ENCODE measurements at regions not wholly inside any gene's neighbourhood (a gene's known extent, or its start where the extent isn't known, plus 50 kb on each side); places are given as distances from the start of the nearest gene placed in this dataset.
"Not testable (repeated sequence)": the region's sequence is repeated elsewhere in the genome, so short reads cannot be mapped to it uniquely, and the experiment has no call there.

DNA sequence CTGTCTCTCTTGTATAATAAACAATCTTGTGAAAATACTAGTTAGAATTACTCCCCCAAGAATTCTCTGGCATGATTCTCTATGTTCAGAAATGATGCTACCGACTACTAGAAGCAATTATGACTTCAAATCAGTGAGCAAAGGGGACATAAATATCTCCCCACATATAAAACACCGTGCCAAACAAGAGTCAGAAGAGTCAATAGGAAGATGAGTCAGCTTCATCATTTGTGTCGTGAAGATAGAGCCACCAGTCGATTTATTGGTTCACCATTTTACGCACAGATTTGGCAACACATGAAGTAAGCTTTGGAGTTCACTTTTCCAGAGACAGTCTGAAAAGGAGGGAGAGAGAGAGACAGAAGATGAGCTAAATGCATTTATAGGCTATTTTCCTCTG is 650.9 kb downstream of the CCDC85A start:
- Histone ChIP-seq H3K4me2 (ENCODE audit: insufficient read depth, low read length) (no peak overlapping the region), H3K9ac (replicated peaks; ENCODE audit: extremely low read depth, insufficient read depth, low read length) (no peak overlapping the region), H3K9me1 (replicated peaks; ENCODE audit: control insufficient read depth, extremely low read depth, insufficient read depth, low read length) (no peaks in the 10 kb centered on the region), H4K20me1 (replicated peaks; ENCODE audit: control insufficient read depth, extremely low read depth, insufficient read depth, low read length) (no peaks in the 10 kb centered on the region), H2AFZ (ENCODE audit: low read depth, low read length) (no peak overlapping the region), H3K36me3 (ENCODE audit: control insufficient read depth in 2 of 2, extremely low read depth in 1 of 2, insufficient read depth in 2 of 2, low read length in 2 of 2) (no peaks in the 10 kb centered on the region), H3K27me3 (ENCODE audit: control insufficient read depth in 2 of 2, insufficient read depth in 2 of 2, low read length in 2 of 2) (no peaks in the 10 kb centered on the region), H3K27ac (ENCODE audit: insufficient read depth, low read depth, low read length) (no peak overlapping the region), H3K79me2 (ENCODE audit: control insufficient read depth, insufficient read depth, low read length) (no peaks in the 10 kb centered on the region), H3K4me3 (replicated peaks in 1 of 3; ENCODE audit: insufficient read depth in 1 of 3, low read depth in 1 of 3, low read length in 3 of 3) (no peak overlapping the region), H3K9me3 (replicated peaks; ENCODE audit: control insufficient read depth, insufficient read depth, low read length) (no peaks in the 10 kb centered on the region), H3K4me1 (ENCODE audit: control insufficient read depth, extremely low read depth, insufficient read depth, low read length) (no peaks in the 10 kb centered on the region)
- intact Hi-C loops (cut with micrococcal nuclease) = no loop called here
- dilution Hi-C loops (cut with MboI; ENCODE audit: extremely low pct_ligation_motif_present, low sequenced_read_pairs) = no loop called here
- ChIA-PET POLR2A (no interaction called here), CTCF (no interaction called here)
- no peak for TF ChIP-seq CTCF (IDR thresholded peaks at IDR 0.05; ENCODE audit: extremely low read depth in 1 of 2, insufficient read depth in 1 of 2, low read depth in 1 of 2, low read length in 2 of 2)
- no peak for TF ChIP-seq GATA2 (IDR thresholded peaks at IDR 0.05; ENCODE audit: insufficient read depth, insufficient read length, low read depth, low read length)
- no peak for TF ChIP-seq FOS (IDR thresholded peaks at IDR 0.05; ENCODE audit: borderline replicate concordance, insufficient read depth, low read length)
- no peak for TF ChIP-seq JUN (IDR thresholded peaks at IDR 0.05; ENCODE audit: borderline replicate concordance, insufficient read depth, insufficient read length, low read depth)
- no peak for TF ChIP-seq POLR2AphosphoS5 (IDR thresholded peaks at IDR 0.05; ENCODE audit: insufficient read depth, low read depth, low read length)
- TF ChIP-seq MYC (IDR thresholded peaks at IDR 0.05; ENCODE audit: low read depth, low read length) = no peak
- TF ChIP-seq POLR2A (IDR thresholded peaks at IDR 0.05; ENCODE audit: low read depth, low read length) = no peak
- no peak for TF ChIP-seq EZH2 (IDR thresholded peaks at IDR 0.05; ENCODE audit: borderline replicate concordance, low read depth, low read length, severe bottlenecking)
- no peak for TF ChIP-seq MAX (IDR thresholded peaks at IDR 0.05; ENCODE audit: insufficient read depth, insufficient read length)
- no peak for DNase-seq (ENCODE audit: low read depth, low spot score)
- no TSS peak for BruUV-seq (replicated peaks)
- no peak for FAIRE-seq

DNA sequence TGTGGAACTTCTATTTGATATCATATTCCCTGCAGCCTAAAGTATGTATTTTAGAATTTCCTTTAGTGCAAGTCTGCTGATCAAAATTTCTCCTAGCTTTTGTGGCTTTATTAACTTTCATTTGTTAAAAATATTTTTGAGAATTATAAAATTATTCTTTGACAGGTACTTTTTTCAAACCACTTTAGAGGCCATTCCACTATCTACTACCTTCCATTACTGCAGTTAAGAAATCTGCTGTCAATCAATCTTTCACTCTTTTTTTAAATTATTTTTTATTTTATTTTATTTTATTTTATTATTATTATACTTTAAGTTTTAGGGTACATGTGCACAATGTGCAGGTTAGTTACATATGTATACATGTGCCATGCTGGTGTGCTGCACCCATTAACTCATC is 656.2 kb downstream of the CCDC85A start:
- H3K9me3 ChIP-seq (replicated peaks; ENCODE audit: control insufficient read depth, insufficient read depth, low read length); FAIRE-seq; POLR2A ChIA-PET; H3K36me3 ChIP-seq (ENCODE audit: control insufficient read depth in 2 of 2, extremely low read depth in 1 of 2, insufficient read depth in 2 of 2, low read length in 2 of 2); H3K27me3 ChIP-seq (ENCODE audit: control insufficient read depth in 2 of 2, insufficient read depth in 2 of 2, low read length in 2 of 2); intact Hi-C loops (cut with micrococcal nuclease); CTCF ChIA-PET; H3K9me1 ChIP-seq (replicated peaks; ENCODE audit: control insufficient read depth, extremely low read depth, insufficient read depth, low read length); BruUV-seq (replicated peaks); H2AFZ ChIP-seq (ENCODE audit: low read depth, low read length); H3K4me3 ChIP-seq (replicated peaks in 1 of 3; ENCODE audit: insufficient read depth in 1 of 3, low read depth in 1 of 3, low read length in 3 of 3); H3K4me2 ChIP-seq (ENCODE audit: insufficient read depth, low read length); dilution Hi-C loops (cut with MboI; ENCODE audit: extremely low pct_ligation_motif_present, low sequenced_read_pairs); H4K20me1 ChIP-seq (replicated peaks; ENCODE audit: control insufficient read depth, extremely low read depth, insufficient read depth, low read length); H3K27ac ChIP-seq (ENCODE audit: insufficient read depth, low read depth, low read length); H3K4me1 ChIP-seq (ENCODE audit: control insufficient read depth, extremely low read depth, insufficient read depth, low read length); H3K79me2 ChIP-seq (ENCODE audit: control insufficient read depth, insufficient read depth, low read length); DNase-seq (ENCODE audit: low read depth, low spot score); H3K9ac ChIP-seq (replicated peaks; ENCODE audit: extremely low read depth, insufficient read depth, low read length): not testable (repeated sequence)

Data from endothelial cell of umbilical vein (primary cell).